ENCODE measurements at regions not wholly inside any gene's neighbourhood (a gene's known extent, or its start where the extent isn't known, plus 50 kb on each side); places are given as distances from the start of the nearest gene placed in this dataset.

DNA sequence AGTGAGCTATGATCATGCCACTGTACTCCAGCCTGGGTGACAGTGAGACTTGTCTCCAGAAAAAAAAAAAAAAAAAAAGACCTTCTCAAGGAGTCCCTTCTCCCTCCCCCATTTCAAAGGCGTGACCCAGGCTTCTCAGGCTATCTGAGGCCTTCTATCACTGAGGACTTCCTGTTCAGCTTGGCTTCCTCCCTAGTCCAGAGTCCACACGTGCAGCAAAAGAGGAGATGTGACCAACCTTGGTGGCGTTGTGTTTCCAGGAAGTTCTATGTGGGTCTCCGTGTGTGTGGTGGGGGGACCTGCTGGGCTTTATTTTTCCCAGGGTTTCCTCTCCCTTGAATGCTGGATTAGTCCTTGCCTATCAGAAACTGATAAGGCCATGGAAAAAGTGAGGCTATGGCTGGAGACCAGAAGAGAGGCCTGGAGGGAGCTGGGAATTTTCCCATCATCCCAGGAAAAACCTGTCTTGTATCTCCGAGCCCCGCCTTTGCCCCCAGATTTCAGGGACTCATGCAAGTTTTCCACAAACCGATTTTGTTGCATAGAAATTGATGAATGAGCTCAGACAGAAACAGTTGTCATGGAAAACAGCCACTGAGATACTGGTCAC is 148.1 kb downstream of the SALL1 start:
- ATAC-seq (no peak), DNase-seq (no peak)
- Histone ChIP-seq H3K9me3 (no peaks in the 10 kb centered on the region), H3K4me1 (no peaks in the 10 kb centered on the region), H3K27me3 (no peaks in the 10 kb centered on the region), H3K4me3 (no peak overlapping the region), H3K27ac (no peak overlapping the region), H3K36me3 (no peaks in the 10 kb centered on the region)
- TF ChIP-seq, protein P1, sequence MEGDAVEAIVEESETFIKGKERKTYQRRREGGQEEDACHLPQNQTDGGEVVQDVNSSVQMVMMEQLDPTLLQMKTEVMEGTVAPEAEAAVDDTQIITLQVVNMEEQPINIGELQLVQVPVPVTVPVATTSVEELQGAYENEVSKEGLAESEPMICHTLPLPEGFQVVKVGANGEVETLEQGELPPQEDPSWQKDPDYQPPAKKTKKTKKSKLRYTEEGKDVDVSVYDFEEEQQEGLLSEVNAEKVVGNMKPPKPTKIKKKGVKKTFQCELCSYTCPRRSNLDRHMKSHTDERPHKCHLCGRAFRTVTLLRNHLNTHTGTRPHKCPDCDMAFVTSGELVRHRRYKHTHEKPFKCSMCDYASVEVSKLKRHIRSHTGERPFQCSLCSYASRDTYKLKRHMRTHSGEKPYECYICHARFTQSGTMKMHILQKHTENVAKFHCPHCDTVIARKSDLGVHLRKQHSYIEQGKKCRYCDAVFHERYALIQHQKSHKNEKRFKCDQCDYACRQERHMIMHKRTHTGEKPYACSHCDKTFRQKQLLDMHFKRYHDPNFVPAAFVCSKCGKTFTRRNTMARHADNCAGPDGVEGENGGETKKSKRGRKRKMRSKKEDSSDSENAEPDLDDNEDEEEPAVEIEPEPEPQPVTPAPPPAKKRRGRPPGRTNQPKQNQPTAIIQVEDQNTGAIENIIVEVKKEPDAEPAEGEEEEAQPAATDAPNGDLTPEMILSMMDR (IDR thresholded peaks at IDR 0.05), result no peak
- intact Hi-C loops (cut with DNase I), result no loop called here

DNA sequence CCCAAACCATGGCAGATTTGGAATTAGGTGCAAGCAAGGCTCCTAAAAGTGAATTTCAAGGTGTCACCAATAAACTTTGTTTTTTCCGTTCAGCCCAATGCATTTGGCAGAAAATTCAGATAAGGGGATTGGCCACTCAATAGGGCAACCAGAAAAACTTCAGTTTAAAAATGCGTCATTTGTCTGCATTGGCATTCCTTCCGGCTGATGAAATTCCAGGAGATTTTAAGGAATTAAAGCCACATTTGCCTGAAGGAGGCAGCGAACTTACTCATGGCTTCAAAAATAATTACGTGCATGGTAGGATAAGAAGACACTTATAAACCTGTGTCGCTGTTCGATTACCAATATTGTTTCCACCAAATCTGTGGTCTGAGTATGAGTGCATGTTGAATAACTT is 151.9 kb downstream of the SALL1 start:
- Histone ChIP-seq H3K27ac (no peak overlapping the region), H3K4me3 (no peak overlapping the region), H3K4me1 (no peaks in the 10 kb centered on the region), H3K27me3 (no peaks in the 10 kb centered on the region), H3K36me3 (no peaks in the 10 kb centered on the region), H3K9me3 (no peaks in the 10 kb centered on the region)
- ATAC-seq (no peak), DNase-seq (no peak)
- intact Hi-C loops (cut with DNase I), result no loop called here
- TF ChIP-seq, protein P1 (IDR thresholded peaks at IDR 0.05), result no peak

DNA sequence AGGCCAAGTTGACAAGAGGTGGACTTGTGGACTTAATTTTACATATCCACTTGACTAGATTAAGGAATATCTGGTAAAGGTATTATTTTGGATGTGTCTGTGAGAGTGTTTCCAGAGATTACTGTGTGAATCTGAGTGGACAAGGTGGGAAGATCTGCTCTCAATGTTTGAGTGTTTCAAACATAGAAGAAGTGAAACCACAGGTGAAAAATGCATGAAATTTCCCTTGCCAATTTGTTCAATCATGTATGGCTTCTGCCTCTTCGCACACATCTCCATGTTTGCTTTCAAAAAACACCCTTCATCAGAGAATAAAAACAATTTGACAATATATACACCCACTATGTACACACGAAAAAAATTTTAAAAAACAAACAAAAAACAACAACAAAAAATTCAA is 152.7 kb downstream of the SALL1 start:
- no peaks in the 10 kb centered on the region for H3K36me3 ChIP-seq
- H3K9me3 ChIP-seq, result no peaks in the 10 kb centered on the region
- no peaks in the 10 kb centered on the region for H3K27me3 ChIP-seq
- no peak overlapping the region for H3K27ac ChIP-seq
- no peak for ATAC-seq
- no peak for DNase-seq
- TF ChIP-seq, protein P1 (IDR thresholded peaks at IDR 0.05), result no peak
- no peak overlapping the region for H3K4me3 ChIP-seq
- intact Hi-C loops (cut with DNase I), result no loop called here
- H3K4me1 ChIP-seq, result no peaks in the 10 kb centered on the region

DNA sequence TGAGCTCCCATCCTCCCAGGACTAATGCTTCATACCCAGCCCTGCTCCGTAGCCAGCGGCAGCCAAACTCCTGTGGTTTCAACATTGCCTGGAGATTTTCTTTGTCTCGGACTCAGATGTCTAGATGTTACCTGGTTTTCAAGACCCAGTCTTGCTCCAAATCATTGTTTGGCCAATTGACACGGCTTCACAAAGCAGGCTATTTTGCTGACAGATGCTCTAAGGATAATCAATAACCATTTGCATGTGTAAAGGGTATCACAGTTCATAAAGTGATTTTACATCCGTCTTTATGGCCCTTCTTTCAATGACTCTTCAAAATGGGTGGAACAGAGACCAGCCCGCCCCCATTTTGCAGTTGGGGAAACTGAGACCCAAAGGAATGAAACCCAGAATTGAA is 153.4 kb downstream of the SALL1 start:
- H3K4me1 ChIP-seq, result no peaks in the 10 kb centered on the region
- H3K27me3 ChIP-seq, result no peaks in the 10 kb centered on the region
- TF ChIP-seq, protein P1 (IDR thresholded peaks at IDR 0.05), result no peak
- intact Hi-C loops (cut with DNase I), result no loop called here
- no peak overlapping the region for H3K4me3 ChIP-seq
- H3K9me3 ChIP-seq, result no peaks in the 10 kb centered on the region
- H3K36me3 ChIP-seq, result no peaks in the 10 kb centered on the region
- no peak overlapping the region for H3K27ac ChIP-seq
- DNase-seq, result no peak
- no peak for ATAC-seq

DNA sequence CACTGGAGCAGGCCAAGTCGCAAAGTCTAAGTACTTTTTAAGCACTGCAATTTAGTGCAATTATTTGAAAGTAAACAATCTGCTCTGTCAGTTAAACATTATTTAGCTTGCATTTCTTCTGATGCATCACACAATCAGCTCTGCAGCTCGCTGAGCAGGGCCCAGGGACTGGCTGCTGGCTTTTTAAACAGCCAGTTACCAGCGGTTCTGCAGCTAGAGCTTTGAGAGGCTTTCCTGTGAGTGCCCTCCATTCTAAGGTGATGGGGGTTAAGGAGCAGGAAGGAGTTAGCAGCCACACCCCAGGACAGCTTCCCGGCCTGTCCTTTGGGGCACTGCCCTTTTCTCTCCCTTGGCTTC is 154.3 kb downstream of the SALL1 start:
- Histone ChIP-seq H3K4me3 (no peak overlapping the region), H3K4me1 (no peaks in the 10 kb centered on the region), H3K27ac (no peak overlapping the region), H3K27me3 (no peaks in the 10 kb centered on the region), H3K36me3 (no peaks in the 10 kb centered on the region), H3K9me3 (no peaks in the 10 kb centered on the region)
- DNase-seq (no peak), ATAC-seq (no peak)
- TF ChIP-seq, protein P1 (IDR thresholded peaks at IDR 0.05), result no peak
- intact Hi-C loops (cut with DNase I), result no loop called here
